Stomach (tissue), 8 donors: ENCODE measurements at regions not wholly inside any gene's neighbourhood (a gene's known extent, or its start where the extent isn't known, plus 50 kb on each side); places are given as distances from the start of the nearest gene placed in this dataset.

Source experiments
- DNase-seq, 2 donors: peaks; one replicate each; pipeline versions ENCODE4 v3.0.0 to v3.0.0-alpha.2; 2013 to 2019
- H3K27ac ChIP-seq, 5 donors: fragments of 200-600 bp in 4 of 5; sonication (generic) in 4 of 5; one replicate each; pipeline ENCODE4 v1.5.1; 2013 to 2019; ENCODE audit warnings: mild to moderate bottlenecking in 1 of 5, moderate library complexity in 1 of 5
- H3K27me3 ChIP-seq, 3 donors: fragments of 200-600 bp; sonication (generic); one replicate each; pipeline ENCODE4 v1.5.1; 2017 to 2019; ENCODE audit warnings: mixed run types in 1 of 3
- H3K36me3 ChIP-seq, 4 donors: fragments of 200-600 bp; sonication (generic); 1 replicate in 3 of 4; 2 replicates in 1 of 4; pipeline ENCODE4 v1.5.1; 2016 to 2019
- H3K4me1 ChIP-seq, 4 donors: fragments of 200-600 bp; sonication (generic); one replicate each; pipeline ENCODE4 v1.5.1; 2016 to 2019
- H3K4me3 ChIP-seq, 4 donors: fragments of 200-600 bp; sonication (generic) in 3 of 4; one replicate each; pipeline ENCODE4 v1.5.1; 2016 to 2019; ENCODE audit warnings: mild to moderate bottlenecking in 1 of 4
- H3K9me3 ChIP-seq, 4 donors: fragments of 200-600 bp; sonication (generic); one replicate each; pipeline ENCODE4 v1.5.1; 2016 to 2019
- EP300 ChIP-seq: sonication (generic); formaldehyde crosslinking; IDR thresholded peaks from one replicate; pipeline ENCODE4 v1.6.1; 2017; ENCODE audit warnings: antibody characterized with exemption
- POLR2A ChIP-seq, 4 donors: fragments of 450-650 bp; IDR thresholded peaks; one replicate each; pipeline ENCODE4 v1.6.1; 2016; ENCODE audit warnings: antibody characterized with exemption in 4 of 4, control low read depth in 2 of 4, mild to moderate bottlenecking in 1 of 4, moderate library complexity in 1 of 4
- POLR2AphosphoS5 ChIP-seq, 3 donors: sonication (generic); formaldehyde crosslinking; IDR thresholded peaks; one replicate each; pipeline ENCODE4 v1.6.1; 2016; ENCODE audit warnings: antibody characterized with exemption in 3 of 3
- WGBS, 5 donors: extraction: QIAGEN DNeasy Blood & Tissue Kit in 3 of 5; methylation state at CpG; one replicate each; pipeline versions ENCODE4 v1.1.5 to v1.1.7; 2013 to 2018; 5-methylcytosine and 5-hydroxymethylcytosine counted together
- intact Hi-C: fragments of 100-400 bp; cut with DNase I; formaldehyde crosslinking; loops from one replicate; pipeline ENCODE4 v1.15.1; 2023; ENCODE audit warnings: low total_unique reads
- TF ChIP-seq, protein P1 (sequence below), 7 experiments: fragments of 450-650 bp in 4 of 7; fragments of 200-600 bp in 3 of 7; sonication (generic) in 3 of 7; IDR thresholded peaks; one replicate each; pipeline ENCODE4 v1.5.1; 2016 to 2019; ENCODE audit warnings: antibody characterized with exemption in 7 of 7, control low read depth in 2 of 7, mild to moderate bottlenecking in 1 of 7
- donor health status: healthy with polysubstance abuse.
- donor health status: Bipolar disorder and iron deficiency.
- donor health status: healthy.

DNA sequence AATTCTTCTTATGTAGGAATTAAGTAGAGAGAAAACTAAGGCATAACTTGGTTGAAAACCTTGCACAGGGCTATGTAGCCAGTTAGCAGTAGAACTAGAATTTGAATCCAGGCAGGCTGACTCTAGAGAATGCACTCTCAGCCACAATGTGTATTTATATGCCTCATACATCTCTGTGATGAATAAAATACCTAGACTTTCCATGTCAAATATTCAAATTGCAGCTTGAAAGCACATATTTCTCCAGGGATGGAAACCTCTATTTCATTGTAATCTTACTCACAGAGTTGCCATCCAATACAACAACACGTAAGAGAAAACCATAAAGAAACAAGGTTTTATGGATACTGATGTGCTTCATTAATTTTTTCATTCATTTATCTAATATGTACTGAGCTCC is 256.0 kb upstream of the FLRT2 start:
- whole genome bisulfite sequencing, 5 donors, result 78 to 90% (median 86%) methylated on average over 1 of the region's 1 CpG
- Histone ChIP-seq H3K9me3 (no peaks in the 10 kb centered on the region), H3K27me3 (no peaks in the 10 kb centered on the region), H3K4me1 (peaks cover 0 to 8% (median 0%) of the 10 kb centered on the region in 4 donors), H3K4me3 (no peak overlapping the region), H3K27ac (no peak overlapping the region), H3K36me3 (no peaks in the 10 kb centered on the region)
- no peak for DNase-seq
- intact Hi-C loops, result no loop called here
- TF ChIP-seq EP300, result no peak
- TF ChIP-seq, protein P1, sequence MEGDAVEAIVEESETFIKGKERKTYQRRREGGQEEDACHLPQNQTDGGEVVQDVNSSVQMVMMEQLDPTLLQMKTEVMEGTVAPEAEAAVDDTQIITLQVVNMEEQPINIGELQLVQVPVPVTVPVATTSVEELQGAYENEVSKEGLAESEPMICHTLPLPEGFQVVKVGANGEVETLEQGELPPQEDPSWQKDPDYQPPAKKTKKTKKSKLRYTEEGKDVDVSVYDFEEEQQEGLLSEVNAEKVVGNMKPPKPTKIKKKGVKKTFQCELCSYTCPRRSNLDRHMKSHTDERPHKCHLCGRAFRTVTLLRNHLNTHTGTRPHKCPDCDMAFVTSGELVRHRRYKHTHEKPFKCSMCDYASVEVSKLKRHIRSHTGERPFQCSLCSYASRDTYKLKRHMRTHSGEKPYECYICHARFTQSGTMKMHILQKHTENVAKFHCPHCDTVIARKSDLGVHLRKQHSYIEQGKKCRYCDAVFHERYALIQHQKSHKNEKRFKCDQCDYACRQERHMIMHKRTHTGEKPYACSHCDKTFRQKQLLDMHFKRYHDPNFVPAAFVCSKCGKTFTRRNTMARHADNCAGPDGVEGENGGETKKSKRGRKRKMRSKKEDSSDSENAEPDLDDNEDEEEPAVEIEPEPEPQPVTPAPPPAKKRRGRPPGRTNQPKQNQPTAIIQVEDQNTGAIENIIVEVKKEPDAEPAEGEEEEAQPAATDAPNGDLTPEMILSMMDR (IDR thresholded peaks at IDR 0.05), result no peak
- TF ChIP-seq POLR2A (IDR thresholded peaks at IDR 0.05), result no peak
- no peak for TF ChIP-seq POLR2AphosphoS5 (IDR thresholded peaks at IDR 0.05)

DNA sequence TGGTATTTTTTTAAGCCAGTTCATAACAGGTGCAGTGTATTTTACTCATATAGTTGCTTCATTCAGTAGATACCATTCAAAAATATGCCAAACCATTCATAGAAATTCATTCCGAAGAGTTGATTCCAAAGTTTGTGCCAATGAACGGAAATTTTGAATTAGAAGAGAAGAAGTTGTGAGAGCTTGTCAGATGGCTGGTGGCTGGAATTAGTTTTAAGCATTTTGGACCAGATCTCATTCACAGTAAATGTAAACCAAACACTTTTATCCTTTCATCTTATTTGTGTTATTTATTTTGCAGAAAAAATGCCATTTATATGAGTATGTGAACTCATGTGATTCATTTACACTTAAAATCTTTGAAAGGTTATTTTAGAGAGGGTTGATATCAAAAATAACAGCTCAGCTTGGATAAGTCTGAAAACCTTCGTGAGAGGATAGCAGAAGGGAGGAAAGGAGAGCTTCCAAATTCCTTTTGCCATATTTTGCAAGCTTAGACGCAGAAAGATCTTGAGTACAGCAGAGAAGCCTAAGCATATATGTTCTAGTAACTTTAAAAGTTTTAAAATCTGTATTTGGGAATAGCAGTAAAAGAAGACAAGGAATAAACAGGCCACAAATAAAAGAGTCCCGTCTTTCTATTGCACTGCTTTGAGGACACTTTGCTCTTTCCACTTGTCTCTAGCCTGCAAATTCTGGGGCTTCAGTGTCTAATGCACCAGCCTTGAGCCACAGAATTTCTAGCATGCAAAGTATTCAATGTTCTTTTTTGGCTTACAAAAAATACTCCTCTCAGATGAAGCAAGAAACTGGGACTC is 253.6 kb upstream of the FLRT2 start:
- no peak overlapping the region for H3K27ac ChIP-seq
- H3K36me3 ChIP-seq, result no peaks in the 10 kb centered on the region
- no peaks in the 10 kb centered on the region for H3K9me3 ChIP-seq
- no peak for DNase-seq
- WGBS, 5 donors, result 44 to 59% (median 52%) methylated on average over 5 of the region's 5 CpGs
- H3K4me3 ChIP-seq, result no peak overlapping the region
- TF ChIP-seq, protein P1 (IDR thresholded peaks at IDR 0.05), result no peak
- TF ChIP-seq EP300 (no peak), POLR2AphosphoS5 (IDR thresholded peaks at IDR 0.05) (no peak), POLR2A (IDR thresholded peaks at IDR 0.05) (no peak)
- H3K27me3 ChIP-seq, result no peaks in the 10 kb centered on the region
- intact Hi-C loops, result no loop called here
- peaks cover 0 to 8% (median 0%) of the 10 kb centered on the region in 4 donors for H3K4me1 ChIP-seq

DNA sequence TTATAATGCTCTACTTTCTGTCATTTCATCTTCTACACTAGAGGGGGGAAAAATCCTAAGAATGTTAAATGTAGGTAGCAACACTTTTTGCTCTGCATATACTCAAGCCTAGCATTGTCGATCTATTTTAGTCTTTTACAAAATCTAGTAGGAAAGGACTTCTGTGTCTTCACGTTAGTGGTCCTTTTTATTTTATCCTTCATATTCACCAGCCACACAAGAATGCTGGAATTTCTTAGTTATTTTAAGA is 253.0 kb upstream of the FLRT2 start:
- Histone ChIP-seq H3K4me3 (no peak overlapping the region), H3K27me3 (no peaks in the 10 kb centered on the region), H3K36me3 (no peaks in the 10 kb centered on the region), H3K27ac (no peak overlapping the region), H3K4me1 (peaks cover 0 to 8% (median 0%) of the 10 kb centered on the region in 4 donors), H3K9me3 (no peaks in the 10 kb centered on the region)
- WGBS, 5 donors, result 83 to 93% (median 87%) methylated on average over 2 of the region's 2 CpGs
- intact Hi-C loops, result no loop called here
- TF ChIP-seq POLR2A (IDR thresholded peaks at IDR 0.05), result no peak
- TF ChIP-seq, protein P1 (IDR thresholded peaks at IDR 0.05), result no peak
- TF ChIP-seq EP300, result no peak
- TF ChIP-seq POLR2AphosphoS5 (IDR thresholded peaks at IDR 0.05), result no peak
- DNase-seq, result no peak

DNA sequence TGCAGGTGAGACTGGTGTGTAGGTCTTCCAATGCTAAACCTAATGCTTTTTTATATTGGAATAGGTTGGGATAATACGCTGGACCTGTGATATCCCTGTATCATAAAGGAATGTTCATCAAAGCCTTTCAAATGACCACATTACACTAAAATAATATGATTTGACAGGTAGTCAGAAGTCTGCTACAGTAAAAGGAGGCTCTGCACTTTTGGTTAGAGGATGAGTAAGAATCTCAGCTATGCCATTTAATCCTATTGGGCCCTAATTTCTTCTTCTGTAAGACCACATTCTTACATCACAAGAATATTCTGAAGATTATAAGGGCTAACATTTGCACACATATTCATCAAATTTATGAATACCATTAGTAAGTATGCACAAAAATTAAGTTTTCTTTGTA is 250.5 kb upstream of the FLRT2 start:
- no peaks in the 10 kb centered on the region for H3K9me3 ChIP-seq
- WGBS, 5 donors, result 81 to 98% (median 96%) methylated on average over 1 of the region's 1 CpG
- intact Hi-C loops, result no loop called here

More for the DNA sequence above, 250.5 kb upstream of the FLRT2 start:
- no peak for DNase-seq
- H3K4me3 ChIP-seq, result no peak overlapping the region
- peaks cover 0 to 8% (median 0%) of the 10 kb centered on the region in 4 donors for H3K4me1 ChIP-seq
- H3K36me3 ChIP-seq, result no peaks in the 10 kb centered on the region
- no peak overlapping the region for H3K27ac ChIP-seq
- TF ChIP-seq, protein P1 (IDR thresholded peaks at IDR 0.05), result no peak
- no peak for TF ChIP-seq EP300
- H3K27me3 ChIP-seq, result no peaks in the 10 kb centered on the region
